Nephron progenitor cell (in vitro differentiated cells): ENCODE measurements at regions not wholly inside any gene's neighbourhood (a gene's known extent, or its start where the extent isn't known, plus 50 kb on each side); places are given as distances from the start of the nearest gene placed in this dataset.
"Not testable (repeated sequence)": the region's sequence is repeated elsewhere in the genome, so short reads cannot be mapped to it uniquely, and the experiment has no call there.

Experiments
- DNase-seq: peaks from one replicate; pipeline ENCODE4 v3.0.0; 2021
- H3K27ac Mint-ChIP-seq: 2 replicates; pipeline ENCODE4 v1.8.0; 2021; ENCODE audit warnings: mild to moderate bottlenecking, moderate library complexity, mixed read lengths
- H3K27me3 Mint-ChIP-seq: 2 replicates; pipeline ENCODE4 v1.8.0; 2021; ENCODE audit warnings: mild to moderate bottlenecking, low read depth, mixed read lengths; ENCODE audit not compliant: poor library complexity
- H3K36me3 Mint-ChIP-seq: 2 replicates; pipeline ENCODE4 v1.8.0; 2021; ENCODE audit warnings: low read depth, mixed read lengths
- H3K4me1 Mint-ChIP-seq: 2 replicates; pipeline ENCODE4 v1.8.0; 2021; ENCODE audit warnings: mixed read lengths
- H3K4me3 Mint-ChIP-seq: 2 replicates; pipeline ENCODE4 v1.8.0; 2021; ENCODE audit warnings: mild to moderate bottlenecking, moderate library complexity, mixed read lengths
- H3K9me3 Mint-ChIP-seq: 2 replicates; pipeline ENCODE4 v1.8.0; 2021; ENCODE audit warnings: mild to moderate bottlenecking, moderate library complexity, mixed read lengths
- CTCF ChIP-seq: fragments of 200-600 bp; sonication (generic); IDR thresholded peaks from 2 replicates; pipeline ENCODE4 v1.5.0; 2021; ENCODE audit warnings: antibody characterized with exemption

GRCh38 chr4:30122711-30123110, 597.5 kb upstream of the PCDH7 start:
- Mint-ChIP-seq H3K27ac (no peak overlapping the region), H3K4me1 (no peaks in the 10 kb centered on the region), H3K36me3 (no peaks in the 10 kb centered on the region), H3K9me3 (no peaks in the 10 kb centered on the region), H3K27me3 (no peaks in the 10 kb centered on the region), H3K4me3 (no peak overlapping the region)
- no peak for TF ChIP-seq CTCF
- DNase-seq: no peak

DNA sequence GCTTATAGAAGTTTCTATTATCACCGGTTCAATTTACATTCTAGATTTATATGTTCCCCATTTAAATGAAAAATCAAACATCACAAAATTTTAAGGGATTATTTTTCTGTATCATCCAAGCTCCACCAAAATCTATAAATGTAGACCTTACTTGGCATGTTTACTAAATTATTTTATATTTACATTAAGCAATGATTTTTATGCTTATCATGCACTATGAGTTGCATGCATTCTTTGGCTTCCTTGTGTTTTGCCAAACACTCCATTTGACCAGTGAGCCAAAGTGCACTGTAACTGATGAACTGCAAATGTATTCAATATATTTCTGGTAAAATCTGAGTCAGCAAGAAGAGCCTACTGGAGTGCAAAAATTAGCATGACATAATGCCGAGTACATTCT, 595.5 kb upstream of the PCDH7 start:
- not testable (repeated sequence) for H3K4me3 Mint-ChIP-seq, H3K27me3 Mint-ChIP-seq

GRCh38 chr4:30125868-30126267, 594.3 kb upstream of the PCDH7 start:
- no peaks in the 10 kb centered on the region for H3K4me1 Mint-ChIP-seq
- H3K36me3 Mint-ChIP-seq: no peaks in the 10 kb centered on the region
- TF ChIP-seq CTCF: no peak
- no peak overlapping the region for H3K4me3 Mint-ChIP-seq
- DNase-seq: no peak
- H3K27ac Mint-ChIP-seq: no peak overlapping the region
- no peaks in the 10 kb centered on the region for H3K9me3 Mint-ChIP-seq
- no peaks in the 10 kb centered on the region for H3K27me3 Mint-ChIP-seq

More for the DNA sequence above, 595.5 kb upstream of the PCDH7 start:
- H3K9me3 Mint-ChIP-seq, DNase-seq, H3K4me1 Mint-ChIP-seq, H3K27ac Mint-ChIP-seq, H3K36me3 Mint-ChIP-seq: not testable (repeated sequence)

- no peaks in the 10 kb centered on the region for H3K9me3 Mint-ChIP-seq
- no peak overlapping the region for H3K4me3 Mint-ChIP-seq
- no peaks in the 10 kb centered on the region for H3K36me3 Mint-ChIP-seq
- TF ChIP-seq CTCF: no peak
- H3K27ac Mint-ChIP-seq: no peak overlapping the region
- no peaks in the 10 kb centered on the region for H3K4me1 Mint-ChIP-seq
- H3K27me3 Mint-ChIP-seq: no peaks in the 10 kb centered on the region
- DNase-seq: no peak
Measured at GRCh38 chr4:30126351-30126750, 593.8 kb upstream of the PCDH7 start.

GRCh38 chr4:30148828-30149227, 571.3 kb upstream of the PCDH7 start:
- not testable (repeated sequence) for H3K4me3 Mint-ChIP-seq, H3K27me3 Mint-ChIP-seq, H3K36me3 Mint-ChIP-seq, DNase-seq, H3K27ac Mint-ChIP-seq, H3K4me1 Mint-ChIP-seq, H3K9me3 Mint-ChIP-seq

DNA sequence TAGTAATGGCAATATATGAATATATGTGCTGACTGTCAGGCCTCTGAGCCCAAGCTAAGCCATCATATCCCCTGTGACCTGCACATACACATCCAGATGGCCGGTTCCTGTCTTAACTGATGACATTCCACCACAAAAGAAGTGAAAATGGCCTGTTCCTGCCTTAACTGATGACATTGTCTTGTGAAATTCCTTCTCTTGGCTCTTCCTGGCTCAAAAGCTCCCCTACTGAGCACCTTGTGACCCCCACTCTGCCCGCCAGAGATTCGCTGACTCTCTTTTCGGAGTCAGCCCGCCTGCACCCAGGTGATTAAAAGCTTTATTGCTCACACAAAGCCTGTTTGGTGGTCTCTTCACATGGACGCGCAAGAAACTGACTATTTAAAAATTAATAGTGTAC, 570.6 kb upstream of the PCDH7 start:
- H3K36me3 Mint-ChIP-seq, H3K9me3 Mint-ChIP-seq, H3K27me3 Mint-ChIP-seq, DNase-seq, H3K27ac Mint-ChIP-seq, H3K4me1 Mint-ChIP-seq, H3K4me3 Mint-ChIP-seq: not testable (repeated sequence)

DNA sequence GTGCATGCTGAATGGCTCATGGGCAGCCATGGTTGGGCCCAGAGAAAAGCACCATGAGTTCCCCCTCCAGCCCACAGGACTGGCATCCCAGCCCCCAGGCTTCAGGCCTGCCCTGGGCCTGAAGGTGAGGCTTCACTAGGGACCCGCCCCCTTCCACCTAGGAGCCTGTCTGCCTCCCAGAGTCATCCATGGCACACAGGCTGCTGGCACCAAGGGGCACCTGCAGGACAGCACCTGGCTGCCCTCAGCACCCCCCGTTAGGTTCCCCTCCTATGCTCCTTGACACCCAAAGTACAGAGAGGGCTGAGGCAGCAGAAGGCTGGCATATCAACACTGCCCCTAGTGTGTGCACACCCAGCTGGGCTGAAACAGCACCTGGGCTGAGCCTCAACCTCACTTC, 566.7 kb upstream of the PCDH7 start:
- H3K4me1 Mint-ChIP-seq: no peaks in the 10 kb centered on the region
- no peaks in the 10 kb centered on the region for H3K27me3 Mint-ChIP-seq
- DNase-seq: no peak
- no peaks in the 10 kb centered on the region for H3K36me3 Mint-ChIP-seq
- TF ChIP-seq CTCF: no peak
- no peak overlapping the region for H3K4me3 Mint-ChIP-seq
- no peaks in the 10 kb centered on the region for H3K9me3 Mint-ChIP-seq
- no peak overlapping the region for H3K27ac Mint-ChIP-seq

DNA sequence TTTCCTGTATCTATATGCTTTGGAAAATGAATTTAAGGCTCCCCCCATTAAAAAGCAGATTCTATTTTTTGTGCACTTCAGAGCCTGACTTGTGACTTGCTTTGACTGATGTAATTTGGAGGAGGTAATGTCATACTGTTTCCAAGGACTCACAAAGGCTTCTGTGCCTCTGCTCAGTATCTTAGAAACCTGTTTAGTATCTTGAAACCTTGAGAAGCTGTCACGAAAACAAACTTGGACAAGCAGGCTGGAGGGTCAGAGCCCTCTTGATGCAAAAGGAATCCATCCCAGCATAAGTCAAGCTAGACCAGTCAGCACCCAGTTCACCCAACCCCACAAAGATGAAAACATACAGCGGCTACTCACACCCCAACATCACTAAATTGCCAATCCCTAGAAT, 560.0 kb upstream of the PCDH7 start:
- H3K36me3 Mint-ChIP-seq: no peaks in the 10 kb centered on the region

More for the DNA sequence above, 560.0 kb upstream of the PCDH7 start:
- no peaks in the 10 kb centered on the region for H3K9me3 Mint-ChIP-seq
- peaks cover 4% of the 10 kb centered on the region for H3K27me3 Mint-ChIP-seq
- TF ChIP-seq CTCF: no peak
- DNase-seq: no peak
- no peaks in the 10 kb centered on the region for H3K4me1 Mint-ChIP-seq
- H3K4me3 Mint-ChIP-seq: no peak overlapping the region
- H3K27ac Mint-ChIP-seq: no peak overlapping the region
